CD4-positive, alpha-beta T cell (primary cell): ENCODE measurements at regions not wholly inside any gene's neighbourhood (a gene's known extent, or its start where the extent isn't known, plus 50 kb on each side); places are given as distances from the start of the nearest gene placed in this dataset.

Experiments used
- ATAC-seq: fragments of 200-7000 bp; cut with Tn5 transposase; one replicate; pipeline ENCODE4 v1.10.0; 2022; ENCODE audit warnings: mild to moderate bottlenecking; ENCODE audit not compliant: poor library complexity
- CTCF ChIA-PET: fragments of 350-600 bp; sonication (Branson Sonifier 250); formaldehyde crosslinking; loops from one replicate; lab custom pipeline; 2021; ENCODE audit warnings: antibody characterized with exemption, inconsistent platforms; lab: Charles Lee
- POLR2A ChIA-PET: fragments of 350-600 bp; sonication (Branson Sonifier 250); formaldehyde crosslinking; loops from one replicate; lab custom pipeline; 2021; ENCODE audit warnings: antibody characterized with exemption, inconsistent platforms; lab: Charles Lee
- DNase-seq, 14 experiments: peaks; one replicate each; pipeline ENCODE4 v3.0.0-alpha.2; 2013 to 2020; ENCODE audit warnings: mixed read lengths in 2 of 14
- H3K27ac ChIP-seq, 2 donors: one replicate each; pipeline versions ENCODE4 v1.5.1 to v1.7.0; 2013; ENCODE audit warnings: low read length in 2 of 2, low read depth in 1 of 2, mild to moderate bottlenecking in 1 of 2
- H3K27me3 ChIP-seq, 2 experiments: 1 replicate in 1 of 2; 2 replicates in 1 of 2; pipeline versions ENCODE4 v1.6.1 to v1.7.0; 2013; ENCODE audit warnings: low read length in 2 of 2, control low read depth in 1 of 2, mild to moderate bottlenecking in 1 of 2, moderate library complexity in 1 of 2; ENCODE audit not compliant: insufficient read depth in 2 of 2, control insufficient read depth in 1 of 2
- H3K36me3 ChIP-seq: one replicate; pipeline ENCODE4 v1.6.1; 2013; ENCODE audit warnings: low read length, control low read depth; ENCODE audit not compliant: insufficient read depth
- H3K4me1 ChIP-seq: one replicate; pipeline ENCODE4 v1.6.1; 2013; ENCODE audit warnings: low read length, control low read depth; ENCODE audit not compliant: insufficient read depth
- H3K4me3 ChIP-seq: one replicate; pipeline ENCODE4 v1.5.1; 2013; ENCODE audit warnings: mild to moderate bottlenecking, low read length, moderate library complexity
- H3K9me3 ChIP-seq, 2 experiments: 1 replicate in 1 of 2; 2 replicates in 1 of 2; pipeline versions ENCODE4 v1.6.1 to v1.7.0; 2013; ENCODE audit warnings: low read length in 2 of 2, mild to moderate bottlenecking in 2 of 2, control low read depth in 1 of 2, moderate library complexity in 1 of 2; ENCODE audit not compliant: control insufficient read depth in 1 of 2, insufficient read depth in 1 of 2
- H3K27ac Mint-ChIP-seq: one replicate; pipeline ENCODE4 v1.8.0; 2020; ENCODE audit warnings: mixed read lengths
- H3K27me3 Mint-ChIP-seq: one replicate; pipeline ENCODE4 v1.8.0; 2021; ENCODE audit warnings: mixed read lengths
- H3K36me3 Mint-ChIP-seq: one replicate; pipeline ENCODE4 v1.8.0; 2021; ENCODE audit warnings: low read depth, mixed read lengths
- H3K4me1 Mint-ChIP-seq: one replicate; pipeline ENCODE4 v1.8.0; 2021; ENCODE audit warnings: low read depth, mixed read lengths
- H3K4me3 Mint-ChIP-seq: one replicate; pipeline ENCODE4 v1.8.0; 2020; ENCODE audit warnings: mild to moderate bottlenecking, mixed read lengths
- H3K9me3 Mint-ChIP-seq: one replicate; pipeline ENCODE4 v1.8.0; 2020; ENCODE audit warnings: mixed read lengths
- CTCF ChIP-seq: fragments of 200-600 bp; IDR thresholded peaks from one replicate; pipeline ENCODE4 v1.8.0; 2022; ENCODE audit warnings: antibody characterized with exemption, mild to moderate bottlenecking
- intact Hi-C, 2 experiments: fragments of 100-400 bp; cut with DNase I in 1 of 2; cut with micrococcal nuclease in 1 of 2; formaldehyde crosslinking; loops; one replicate each; pipeline versions ENCODE4 v1.15.1 to v1.9.0; 2023 to 2025; cut with DNase I, micrococcal nuclease

GRCh38 chr10:129098517-129098916 is 368.5 kb upstream of the MGMT start:
- no peaks in the 10 kb centered on the region for H3K9me3 ChIP-seq
- DNase-seq (no peak), ATAC-seq (no peak)
- no peak overlapping the region for H3K4me3 ChIP-seq
- no peak for TF ChIP-seq CTCF
- Mint-ChIP-seq H3K27me3 (no peaks in the 10 kb centered on the region), H3K27ac (no peak overlapping the region), H3K36me3 (no peaks in the 10 kb centered on the region), H3K9me3 (no peaks in the 10 kb centered on the region), H3K4me3 (no peak overlapping the region), H3K4me1 (peaks cover 13% of the 10 kb centered on the region)
- H3K4me1 ChIP-seq, result peaks cover 8% of the 10 kb centered on the region
- ChIA-PET POLR2A (no interaction called here), CTCF (no interaction called here)
- intact Hi-C loops, result no loop called here
- peaks cover 0 to 2% of the 10 kb centered on the region in 2 experiments for H3K27me3 ChIP-seq
- H3K27ac ChIP-seq, result no peak overlapping the region
- no peaks in the 10 kb centered on the region for H3K36me3 ChIP-seq

GRCh38 chr10:129099486-129099885 is 367.6 kb upstream of the MGMT start:
- ChIA-PET CTCF (no interaction called here), POLR2A (no interaction called here)
- no peak for TF ChIP-seq CTCF
- intact Hi-C loops, result no loop called here
- H3K4me3 Mint-ChIP-seq, result no peak overlapping the region
- DNase-seq (no peak), ATAC-seq (no peak)
- Histone ChIP-seq H3K27me3 (peaks cover 0 to under 1% of the 10 kb centered on the region in 2 experiments), H3K27ac (no peak overlapping the region), H3K36me3 (no peaks in the 10 kb centered on the region), H3K4me3 (no peak overlapping the region), H3K9me3 (no peaks in the 10 kb centered on the region), H3K4me1 (peaks cover 8% of the 10 kb centered on the region)
- no peaks in the 10 kb centered on the region for H3K9me3 Mint-ChIP-seq
- H3K27ac Mint-ChIP-seq, result no peak overlapping the region
- H3K36me3 Mint-ChIP-seq, result no peaks in the 10 kb centered on the region
- H3K4me1 Mint-ChIP-seq, result peaks cover 13% of the 10 kb centered on the region
- H3K27me3 Mint-ChIP-seq, result no peaks in the 10 kb centered on the region

- Mint-ChIP-seq H3K9me3 (no peaks in the 10 kb centered on the region), H3K27me3 (no peaks in the 10 kb centered on the region), H3K36me3 (no peaks in the 10 kb centered on the region), H3K4me1 (peaks cover 14% of the 10 kb centered on the region), H3K27ac (no peak overlapping the region), H3K4me3 (no peak overlapping the region)
- POLR2A ChIA-PET, result no interaction called here
- CTCF ChIA-PET, result no interaction called here
- DNase-seq, result no peak
- Histone ChIP-seq H3K27ac (no peak overlapping the region), H3K36me3 (no peaks in the 10 kb centered on the region), H3K27me3 (no peaks in the 10 kb centered on the region), H3K9me3 (no peaks in the 10 kb centered on the region), H3K4me1 (peaks cover 8% of the 10 kb centered on the region), H3K4me3 (no peak overlapping the region)
- intact Hi-C loops, result no loop called here
- ATAC-seq, result no peak
- no peak for TF ChIP-seq CTCF
These were observed 367.0 kb upstream of the MGMT start for GRCh38 chr10:129099992-129100391.
